SK-N-MC (cell line): ENCODE measurements at regions not wholly inside any gene's neighbourhood (a gene's known extent, or its start where the extent isn't known, plus 50 kb on each side); places are given as distances from the start of the nearest gene placed in this dataset.

ENCODE experiments used
- EZH2 ChIP-seq: fragments of 200-600 bp; sonication (generic); IDR thresholded peaks from one replicate; pipeline ENCODE4 v1.6.1; 2017; ENCODE audit warnings: antibody characterized with exemption
- FOXP2 ChIP-seq: optimal IDR thresholded peaks from 2 replicates; pipeline ENCODE3; 2011; ENCODE audit warnings: mild to moderate bottlenecking, moderate library complexity; ENCODE audit not compliant: insufficient read depth; ENCODE audit errors: extremely low read length, control extremely low read depth
- POLR2AphosphoS5 ChIP-seq: IDR thresholded peaks from 2 replicates; pipeline ENCODE4 v1.6.1; 2012; ENCODE audit warnings: mild to moderate bottlenecking, low read depth, low read length, borderline replicate concordance

DNA sequence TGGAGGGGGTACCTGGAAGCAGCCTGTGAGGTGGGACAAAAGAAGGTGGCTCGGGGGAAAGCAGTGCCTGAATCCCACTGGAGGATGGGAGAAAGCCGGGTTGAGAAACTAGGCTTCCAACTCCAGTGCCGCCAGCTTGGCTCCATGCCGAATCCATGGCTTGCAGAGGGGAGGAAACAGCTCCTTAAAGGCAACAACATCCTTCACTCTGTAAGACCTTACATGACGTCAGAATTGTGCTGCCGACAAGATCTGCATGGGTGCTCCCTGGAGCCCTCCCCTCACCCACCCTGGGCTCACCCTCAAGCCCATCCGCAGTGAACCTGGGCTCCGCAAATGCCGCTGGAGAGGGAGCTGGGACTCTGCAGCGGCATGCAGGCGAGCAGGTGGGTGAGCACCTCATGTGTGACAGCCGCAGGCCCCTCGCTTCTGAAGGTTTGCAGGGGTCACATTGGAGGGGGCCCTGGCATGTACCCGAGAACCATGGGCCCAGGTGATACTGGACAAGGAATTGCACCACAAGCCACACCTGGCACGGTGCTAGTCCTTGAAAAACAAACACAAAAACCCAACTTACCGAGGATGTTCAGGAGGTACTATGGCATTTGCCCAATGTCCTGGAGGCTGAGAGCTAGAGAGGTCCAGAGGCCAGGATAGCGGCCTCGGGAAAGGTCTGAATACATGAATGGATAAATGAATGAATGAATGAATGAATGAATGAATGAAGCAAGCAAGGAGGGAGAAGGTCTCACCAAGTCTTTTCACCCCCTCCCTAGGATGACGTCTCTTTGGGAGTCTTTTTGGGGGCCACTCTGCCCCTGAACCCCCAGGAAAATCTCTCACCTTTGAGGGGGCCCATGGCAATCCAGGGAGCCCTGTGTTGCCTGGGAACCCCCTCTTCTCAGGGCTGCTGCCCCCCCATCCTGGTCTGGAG lies 238.6 kb upstream of the SHH start:
- TF ChIP-seq EZH2 (no peak), POLR2AphosphoS5 (no peak), FOXP2 (no peak)
